ENCODE measurements at regions not wholly inside any gene's neighbourhood (a gene's known extent, or its start where the extent isn't known, plus 50 kb on each side); places are given as distances from the start of the nearest gene placed in this dataset.

DNA sequence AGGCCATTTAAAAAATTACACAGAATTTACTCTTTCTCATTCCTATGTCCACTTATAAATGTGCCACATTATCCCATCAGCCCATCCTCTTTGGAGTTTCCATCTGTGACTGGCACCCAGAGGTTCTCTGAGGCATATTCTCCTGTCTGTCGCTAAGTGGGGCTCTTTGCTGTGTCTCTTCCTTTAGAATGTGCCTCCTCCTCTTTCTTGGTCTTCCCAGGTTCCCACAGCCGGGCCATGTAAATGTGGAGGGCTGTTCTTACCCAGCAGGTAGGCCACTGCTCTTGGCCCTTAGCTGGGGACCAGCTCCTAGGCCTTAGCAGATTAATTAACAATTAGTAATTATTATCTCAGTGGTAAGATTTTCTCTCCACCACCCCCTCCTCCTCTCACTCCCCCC lies 167.0 kb downstream of the INSIG2 start:
- TF ChIP-seq, protein P1, sequence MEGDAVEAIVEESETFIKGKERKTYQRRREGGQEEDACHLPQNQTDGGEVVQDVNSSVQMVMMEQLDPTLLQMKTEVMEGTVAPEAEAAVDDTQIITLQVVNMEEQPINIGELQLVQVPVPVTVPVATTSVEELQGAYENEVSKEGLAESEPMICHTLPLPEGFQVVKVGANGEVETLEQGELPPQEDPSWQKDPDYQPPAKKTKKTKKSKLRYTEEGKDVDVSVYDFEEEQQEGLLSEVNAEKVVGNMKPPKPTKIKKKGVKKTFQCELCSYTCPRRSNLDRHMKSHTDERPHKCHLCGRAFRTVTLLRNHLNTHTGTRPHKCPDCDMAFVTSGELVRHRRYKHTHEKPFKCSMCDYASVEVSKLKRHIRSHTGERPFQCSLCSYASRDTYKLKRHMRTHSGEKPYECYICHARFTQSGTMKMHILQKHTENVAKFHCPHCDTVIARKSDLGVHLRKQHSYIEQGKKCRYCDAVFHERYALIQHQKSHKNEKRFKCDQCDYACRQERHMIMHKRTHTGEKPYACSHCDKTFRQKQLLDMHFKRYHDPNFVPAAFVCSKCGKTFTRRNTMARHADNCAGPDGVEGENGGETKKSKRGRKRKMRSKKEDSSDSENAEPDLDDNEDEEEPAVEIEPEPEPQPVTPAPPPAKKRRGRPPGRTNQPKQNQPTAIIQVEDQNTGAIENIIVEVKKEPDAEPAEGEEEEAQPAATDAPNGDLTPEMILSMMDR (IDR thresholded peaks at IDR 0.05; ENCODE audit: low read depth, low read length, poor library complexity, severe bottlenecking) = no peak
- no peak for TF ChIP-seq EZH2phosphoT487 (IDR thresholded peaks at IDR 0.05; ENCODE audit: borderline replicate concordance, low read length)

All from DOHH2 (cell line).